Right lobe of liver (tissue), 6 donors: ENCODE measurements at regions not wholly inside any gene's neighbourhood (a gene's known extent, or its start where the extent isn't known, plus 50 kb on each side); places are given as distances from the start of the nearest gene placed in this dataset.

ENCODE experiments used
- ATAC-seq, 4 donors: fragments of 200-7000 bp; cut with Tn5 transposase; one replicate each; pipeline ENCODE4 v1.9.1; 2020; ENCODE audit warnings: mild to moderate bottlenecking in 4 of 4, moderate library complexity in 4 of 4
- DNase-seq, 3 donors: peaks; one replicate each; pipeline ENCODE4 v3.0.0-alpha.2; 2020
- H3K27ac ChIP-seq, 3 donors: fragments of 200-600 bp; one replicate each; pipeline ENCODE4 v1.8.0; 2022
- H3K27me3 ChIP-seq, 2 donors: fragments of 200-600 bp; one replicate each; pipeline ENCODE4 v1.8.0; 2022
- H3K36me3 ChIP-seq, 4 donors: fragments of 200-600 bp; sonication (generic) in 1 of 4; one replicate each; pipeline versions ENCODE4 v1.5.1 to v1.8.0; 2017 to 2022; ENCODE audit warnings: control low read depth in 1 of 4
- H3K4me1 ChIP-seq, 4 donors: fragments of 200-600 bp; sonication (generic) in 1 of 4; one replicate each; pipeline versions ENCODE4 v1.5.1 to v1.8.0; 2017 to 2022; ENCODE audit warnings: control low read depth in 1 of 4
- H3K4me3 ChIP-seq, 3 donors: fragments of 200-600 bp; one replicate each; pipeline ENCODE4 v1.8.0; 2022
- H3K9me3 ChIP-seq, 4 donors: fragments of 200-600 bp; sonication (generic) in 1 of 4; one replicate each; pipeline versions ENCODE4 v1.5.1 to v1.8.0; 2017 to 2022; ENCODE audit warnings: control low read depth in 1 of 4
- CTCF ChIP-seq, 4 donors: fragments of 200-600 bp in 3 of 4; fragments of 450-650 bp in 1 of 4; IDR thresholded peaks; one replicate each; pipeline versions ENCODE4 v1.5.1 to v1.8.0; 2016 to 2022; ENCODE audit warnings: antibody characterized with exemption in 4 of 4, mild to moderate bottlenecking in 2 of 4
- POLR2A ChIP-seq: fragments of 450-650 bp; IDR thresholded peaks from one replicate; pipeline ENCODE4 v1.6.1; 2017; ENCODE audit warnings: antibody characterized with exemption, mild to moderate bottlenecking
- WGBS: methylation state at CpG from one replicate; pipeline ENCODE4 v1.1.6; 2018; ENCODE audit warnings: low coverage, low lambda C conversion rate; ENCODE audit not compliant: insufficient coverage; ENCODE audit errors: missing lambda C conversion rate; 5-methylcytosine and 5-hydroxymethylcytosine counted together
- intact Hi-C, 2 donors: fragments of 100-400 bp; cut with DNase I; formaldehyde crosslinking; loops; one replicate each; pipeline versions ENCODE4 v1.11.2 to v1.14.1; 2022
- donor health status: DM: no; HTN: yes; CAD: no.
- donor health status: DM: no; HTN: no; CAD: no.
- donor health status: DM: no; HTN: no; CAD: no.
- donor health status: DM: no; HTN: yes; CAD: no.
- donor health status: DM: no; HTN: yes; CAD: no.

- 29% methylated on average over 7 of the region's 7 CpGs for WGBS
- ATAC-seq (no peak), DNase-seq (no peak)
- H3K4me3 ChIP-seq: no peak overlapping the region
- H3K9me3 ChIP-seq: no peaks in the 10 kb centered on the region
- intact Hi-C loops: no loop called here
- H3K4me1 ChIP-seq: no peaks in the 10 kb centered on the region
- H3K36me3 ChIP-seq: no peaks in the 10 kb centered on the region
- no peak overlapping the region for H3K27ac ChIP-seq
- no peaks in the 10 kb centered on the region for H3K27me3 ChIP-seq
- TF ChIP-seq POLR2A: no peak
- TF ChIP-seq CTCF (IDR thresholded peaks at IDR 0.05): no peak
Observed at GRCh38 chr7:42573881-42574672, 337.1 kb upstream of the GLI3 start.

DNA sequence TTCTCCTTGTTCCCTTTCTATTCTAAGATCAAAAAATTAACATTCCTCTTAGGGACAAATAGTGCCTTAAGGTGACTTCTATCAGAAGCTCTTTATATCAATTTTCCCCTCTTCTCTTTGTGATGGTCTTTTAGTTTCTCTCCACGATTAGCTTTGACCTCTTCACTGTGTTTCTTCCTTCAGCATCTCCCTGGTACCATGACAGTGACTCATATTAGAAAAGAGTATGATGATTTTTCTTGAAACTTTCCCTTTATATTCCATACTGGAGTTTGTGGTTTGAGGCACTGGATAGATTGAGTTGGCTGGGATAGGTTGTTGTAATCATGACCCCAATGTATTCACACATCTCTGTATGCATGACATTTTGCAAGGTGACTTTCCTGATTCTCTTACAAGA lies 335.6 kb upstream of the GLI3 start:
- DNase-seq (no peak), ATAC-seq (no peak)
- WGBS: 17% methylated on average over 1 of the region's 1 CpG
- Histone ChIP-seq H3K27ac (no peak overlapping the region), H3K4me1 (no peaks in the 10 kb centered on the region), H3K9me3 (no peaks in the 10 kb centered on the region), H3K36me3 (no peaks in the 10 kb centered on the region), H3K27me3 (no peaks in the 10 kb centered on the region), H3K4me3 (no peak overlapping the region)
- TF ChIP-seq CTCF (IDR thresholded peaks at IDR 0.05) (no peak), POLR2A (no peak)
- intact Hi-C loops: no loop called here

DNA sequence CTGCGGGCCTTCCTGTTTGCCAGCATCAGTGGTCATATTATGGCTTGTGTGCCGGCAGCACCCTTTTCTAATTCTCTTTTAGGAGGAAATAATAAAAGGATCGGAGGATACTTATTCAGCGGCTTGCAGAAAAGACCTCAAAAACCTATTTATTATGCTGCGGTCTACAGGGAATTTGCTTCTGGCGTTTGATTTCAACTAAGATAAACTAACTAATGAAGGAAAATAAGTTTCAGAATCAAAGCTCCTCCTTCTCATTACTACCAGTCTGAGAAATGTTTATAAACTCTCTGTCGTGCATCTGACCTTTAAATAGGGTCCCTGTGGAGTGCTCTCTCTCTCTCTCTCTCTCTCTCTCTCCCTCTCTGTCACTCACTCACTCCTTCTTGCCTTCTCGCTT lies 335.0 kb upstream of the GLI3 start:
- no peak for TF ChIP-seq POLR2A
- no peak for TF ChIP-seq CTCF (IDR thresholded peaks at IDR 0.05)
- no peaks in the 10 kb centered on the region for H3K9me3 ChIP-seq
- no peaks in the 10 kb centered on the region for H3K27me3 ChIP-seq
- ATAC-seq: no peak
- H3K27ac ChIP-seq: no peak overlapping the region
- intact Hi-C loops: no loop called here
- DNase-seq: no peak
- 49% methylated on average over 8 of the region's 8 CpGs for WGBS
- H3K36me3 ChIP-seq: no peaks in the 10 kb centered on the region
- no peak overlapping the region for H3K4me3 ChIP-seq
- H3K4me1 ChIP-seq: no peaks in the 10 kb centered on the region

DNA sequence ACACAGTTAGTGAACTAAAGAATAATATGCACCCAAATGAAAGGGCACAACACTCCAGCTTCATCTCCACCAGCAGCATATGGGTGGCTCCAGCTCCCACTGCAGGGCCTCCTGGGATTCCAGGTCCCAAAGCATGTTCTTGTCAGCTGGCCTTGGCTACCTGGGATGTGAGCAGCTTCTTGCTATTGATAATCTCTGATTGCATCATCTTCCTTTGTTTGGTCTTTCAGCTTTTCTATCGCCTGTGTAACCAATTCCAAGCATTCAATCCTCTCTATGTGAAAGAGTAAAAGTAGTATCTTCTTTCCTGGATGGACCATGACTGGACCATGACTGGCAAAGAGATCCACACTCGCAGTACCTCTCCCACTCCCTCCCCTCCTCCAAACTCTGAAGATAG lies 333.9 kb upstream of the GLI3 start:
- no peaks in the 10 kb centered on the region for H3K27me3 ChIP-seq

More for the DNA sequence above, 333.9 kb upstream of the GLI3 start:
- 48% methylated on average over 2 of the region's 2 CpGs for WGBS
- TF ChIP-seq CTCF (IDR thresholded peaks at IDR 0.05) (no peak), POLR2A (no peak)
- H3K27ac ChIP-seq: no peak overlapping the region
- DNase-seq (no peak), ATAC-seq (no peak)
- H3K4me3 ChIP-seq: no peak overlapping the region
- no peaks in the 10 kb centered on the region for H3K36me3 ChIP-seq
- no peaks in the 10 kb centered on the region for H3K4me1 ChIP-seq
- H3K9me3 ChIP-seq: no peaks in the 10 kb centered on the region
- intact Hi-C loops: no loop called here
